ENCODE measurements at regions not wholly inside any gene's neighbourhood (a gene's known extent, or its start where the extent isn't known, plus 50 kb on each side); places are given as distances from the start of the nearest gene placed in this dataset.
A peak's percentile ranks its signal among the peaks of the same experiment; 100 is the strongest.

DNA sequence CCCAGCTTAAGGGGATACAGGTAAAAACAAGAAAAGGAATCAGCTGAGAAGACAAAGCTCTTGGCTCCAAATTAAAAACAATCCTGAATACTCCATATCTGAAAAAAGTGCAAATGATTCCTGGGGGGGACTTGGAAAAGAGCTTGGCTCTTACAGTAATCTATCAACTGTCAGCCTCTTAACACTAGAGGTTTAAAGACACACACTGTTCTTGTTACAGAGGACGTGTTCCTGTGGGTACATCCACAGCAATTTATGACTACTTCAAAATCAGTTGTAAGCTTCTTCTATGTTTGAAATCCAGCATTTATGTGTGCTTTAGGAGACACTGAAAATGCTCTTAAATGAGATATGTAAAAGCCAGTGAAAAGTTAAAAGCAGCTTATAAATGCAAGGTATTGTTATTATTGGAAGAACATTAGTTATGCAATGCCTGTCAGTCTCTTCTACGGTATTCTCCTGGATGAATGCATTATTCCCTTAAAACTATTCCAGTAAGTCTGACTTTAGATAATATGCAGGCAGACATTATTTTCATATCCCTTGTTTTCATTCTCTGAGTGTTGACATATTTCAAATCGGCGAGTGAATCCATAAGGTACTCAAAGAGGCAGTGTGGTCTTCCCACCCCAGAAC, 408.4 kb upstream of the ADAMTS9 start:
- DNase-seq, result no peak
- TF ChIP-seq GATA1 (IDR thresholded peaks at IDR 0.05; ENCODE audit: low read depth, low read length) (no peak), POLR2A (IDR thresholded peaks at IDR 0.05; ENCODE audit: low read length) (no peak)

DNA sequence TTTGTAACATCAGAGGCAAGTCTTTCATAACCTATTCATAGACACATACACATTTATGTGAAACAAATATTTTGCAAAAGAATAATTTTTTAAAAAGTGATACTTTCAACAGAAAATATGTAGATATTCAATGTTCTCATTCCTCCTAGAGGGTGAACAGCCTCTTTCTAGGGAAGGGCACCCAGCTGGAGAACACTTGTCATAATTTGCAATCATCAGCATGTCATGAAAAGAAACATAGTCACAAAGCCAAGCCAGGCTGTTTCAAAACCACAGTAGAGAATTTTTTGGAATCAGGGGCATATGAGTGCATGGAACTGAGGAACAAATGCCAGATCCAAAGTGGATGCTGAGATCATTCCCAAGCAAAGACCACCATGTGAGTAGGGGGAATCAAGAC, 406.9 kb upstream of the ADAMTS9 start:
- DNase-seq, result no peak

DNA sequence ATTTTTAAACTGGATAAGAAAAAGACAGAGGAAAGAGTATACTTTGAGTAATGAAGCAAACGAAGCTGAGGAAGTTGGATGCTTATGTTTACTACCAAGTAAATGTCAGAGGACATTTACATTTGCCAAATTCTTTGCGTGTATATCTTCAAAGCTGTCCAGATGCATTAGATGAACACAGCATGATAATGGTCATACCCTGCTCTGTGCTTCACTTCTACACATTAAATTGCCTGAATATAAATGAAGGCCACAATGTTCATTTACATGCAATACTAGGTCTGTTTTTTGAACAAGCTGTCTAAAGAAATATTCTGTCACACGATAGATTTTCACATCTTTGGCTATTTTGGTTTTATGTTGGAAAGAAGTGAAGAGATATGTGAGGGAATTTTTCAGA, 405.8 kb upstream of the ADAMTS9 start:
- no peak for DNase-seq
- TF ChIP-seq GATA1 (IDR thresholded peaks at IDR 0.05; ENCODE audit: low read depth, low read length) (no peak), POLR2A (IDR thresholded peaks at IDR 0.05; ENCODE audit: low read length) (no peak)

More for the DNA sequence above, 406.9 kb upstream of the ADAMTS9 start:
- no peak for TF ChIP-seq POLR2A (IDR thresholded peaks at IDR 0.05; ENCODE audit: low read length)
- TF ChIP-seq GATA1 (IDR thresholded peaks at IDR 0.05; ENCODE audit: low read depth, low read length), result no peak

DNA sequence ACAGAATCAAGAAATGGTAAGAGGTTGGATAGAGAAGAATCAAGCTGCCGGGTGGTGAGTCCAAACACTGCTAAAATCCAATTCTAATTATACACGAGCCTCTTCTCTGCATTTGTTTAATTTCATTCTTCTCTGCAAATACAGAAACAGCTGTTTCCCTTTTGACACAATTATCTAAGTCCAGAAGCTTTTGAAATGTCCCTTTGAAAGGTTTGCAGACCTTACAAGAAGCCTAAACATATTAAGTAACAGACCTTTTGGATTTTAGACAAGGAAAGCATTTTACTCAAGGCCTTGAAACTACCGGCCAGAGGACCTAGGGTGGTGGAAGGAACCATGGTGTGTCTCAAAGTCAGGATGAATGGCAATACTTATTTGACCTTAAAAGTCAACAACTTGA, 403.8 kb upstream of the ADAMTS9 start:
- no peak for TF ChIP-seq GATA1 (IDR thresholded peaks at IDR 0.05; ENCODE audit: low read depth, low read length)
- TF ChIP-seq POLR2A (IDR thresholded peaks at IDR 0.05; ENCODE audit: low read length), result no peak
- DNase-seq, result no peak

DNA sequence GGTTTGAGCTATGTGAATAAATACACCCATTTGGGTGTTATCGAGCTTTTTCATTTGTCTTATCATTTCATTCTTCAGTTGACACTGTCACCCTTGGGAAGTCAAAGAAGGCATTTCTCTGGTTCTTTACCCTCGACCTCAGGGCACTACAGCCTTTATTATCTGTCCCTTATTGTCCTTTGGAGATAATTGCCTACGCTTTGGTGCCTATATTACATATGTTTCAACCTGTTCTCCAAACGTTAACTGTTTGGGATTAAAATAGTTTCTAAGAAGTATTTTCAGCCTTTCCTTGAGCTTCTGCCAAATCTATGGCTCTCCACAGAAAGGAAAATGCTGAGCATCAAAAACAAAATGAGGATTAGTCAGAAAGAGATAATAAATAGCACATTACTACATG, 395.4 kb upstream of the ADAMTS9 start:
- DNase-seq, result peak in 1 of 2 experiments; percentile 4
- TF ChIP-seq GATA1 (IDR thresholded peaks at IDR 0.05; ENCODE audit: low read depth, low read length) (no peak), POLR2A (IDR thresholded peaks at IDR 0.05; ENCODE audit: low read length) (no peak)

DNA sequence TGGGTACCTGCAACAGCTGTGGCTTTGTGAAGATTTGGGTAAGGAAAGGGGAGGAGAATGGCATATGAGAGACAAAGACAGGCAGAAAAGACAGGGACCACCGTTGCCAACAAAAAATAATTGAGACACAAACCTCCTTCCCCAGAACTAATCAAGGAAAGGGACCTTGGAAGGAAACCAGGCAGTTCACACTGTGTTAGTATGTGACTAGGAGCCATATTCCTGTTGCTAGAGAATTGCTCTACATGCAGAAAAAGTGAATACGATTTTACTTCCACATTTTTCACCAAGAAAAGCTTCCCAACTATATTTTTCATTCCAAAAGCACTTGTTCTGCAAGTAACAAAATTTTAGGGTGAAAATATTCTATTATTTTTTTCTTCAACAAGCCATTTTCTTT, 393.7 kb upstream of the ADAMTS9 start:
- TF ChIP-seq GATA1 (IDR thresholded peaks at IDR 0.05; ENCODE audit: low read depth, low read length) (no peak), POLR2A (IDR thresholded peaks at IDR 0.05; ENCODE audit: low read length) (no peak)
- DNase-seq, result no peak

DNA sequence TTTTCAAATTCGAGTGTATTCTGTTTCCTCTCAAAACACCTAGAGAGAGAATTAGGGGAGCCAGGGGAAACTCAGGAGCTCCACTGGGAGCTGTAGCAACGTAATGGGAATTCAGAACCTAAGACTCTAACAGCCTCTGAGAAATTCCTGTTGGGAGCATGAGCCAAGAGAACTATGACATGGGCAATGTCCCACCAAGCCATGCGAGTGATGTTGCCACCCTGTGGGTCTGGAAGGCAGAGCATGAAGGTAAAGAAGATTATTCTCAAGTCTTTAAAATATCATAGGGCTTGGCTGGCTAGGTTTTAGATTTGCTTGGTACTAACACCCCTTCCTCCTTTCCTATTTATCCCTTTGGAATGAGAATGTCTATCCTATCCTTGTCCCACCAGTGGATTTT, 392.6 kb upstream of the ADAMTS9 start:
- TF ChIP-seq GATA1 (IDR thresholded peaks at IDR 0.05; ENCODE audit: low read depth, low read length), result no peak
- no peak for TF ChIP-seq POLR2A (IDR thresholded peaks at IDR 0.05; ENCODE audit: low read length)
- DNase-seq, result no peak

DNA sequence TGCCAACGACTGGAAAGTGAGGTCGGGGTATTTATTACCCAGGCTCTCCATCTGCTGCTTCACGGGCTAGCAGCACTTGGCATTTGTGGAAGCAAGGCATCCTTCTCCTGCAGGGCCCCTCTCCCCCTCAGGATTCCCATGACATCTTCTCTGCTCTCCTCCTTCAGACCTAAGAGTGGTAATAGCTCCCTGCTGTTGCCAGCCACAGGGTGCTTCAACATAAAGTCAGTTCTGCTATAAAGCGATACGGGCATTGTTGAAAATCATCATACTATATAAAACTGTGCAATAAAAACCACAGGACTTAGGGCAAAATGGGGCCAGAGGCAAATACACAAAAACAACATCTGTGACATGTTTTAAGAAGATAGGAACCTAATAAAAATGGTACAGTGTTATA, 391.8 kb upstream of the ADAMTS9 start:
- TF ChIP-seq POLR2A (IDR thresholded peaks at IDR 0.05; ENCODE audit: low read length) (no peak), GATA1 (IDR thresholded peaks at IDR 0.05; ENCODE audit: low read depth, low read length) (no peak)
- no peak for DNase-seq

DNA sequence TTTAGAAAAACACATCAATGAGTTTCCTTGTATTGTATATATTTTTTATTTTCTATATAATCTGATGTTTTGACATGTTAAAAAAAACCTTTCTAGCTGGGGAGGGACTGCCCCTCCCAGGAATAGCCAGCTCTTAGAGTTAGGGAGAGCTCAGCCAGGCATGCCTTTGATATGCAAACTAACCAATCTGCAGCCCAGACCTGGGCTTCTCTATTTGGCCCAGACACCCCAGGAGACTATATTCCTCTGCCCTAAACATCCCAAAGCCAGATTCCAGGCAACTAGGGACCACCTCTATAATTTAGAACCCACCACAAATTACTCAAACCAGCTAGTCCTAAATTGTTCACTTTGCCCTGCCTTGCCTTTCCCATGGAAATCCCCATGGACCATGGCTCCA, 390.9 kb upstream of the ADAMTS9 start:
- no peak for TF ChIP-seq GATA1 (IDR thresholded peaks at IDR 0.05; ENCODE audit: low read depth, low read length)
- no peak for TF ChIP-seq POLR2A (IDR thresholded peaks at IDR 0.05; ENCODE audit: low read length)
- no peak for DNase-seq

DNA sequence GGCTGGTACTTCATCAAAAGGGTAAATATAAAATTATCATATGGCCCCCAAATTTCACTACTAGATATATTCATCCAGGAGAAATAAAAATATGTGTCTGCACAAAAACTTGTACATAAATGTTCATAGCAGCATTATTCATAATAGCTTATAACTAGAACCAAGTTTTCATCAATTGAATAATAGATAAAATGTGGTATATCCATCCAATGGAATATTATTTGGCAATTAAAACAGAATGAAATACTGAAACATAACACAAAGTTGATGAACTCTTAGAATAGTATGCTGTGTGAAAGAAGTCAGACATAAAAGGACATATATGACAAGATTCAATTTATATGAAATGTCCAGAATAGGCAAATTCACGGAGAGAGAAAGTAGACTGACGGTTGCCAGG, 389.3 kb upstream of the ADAMTS9 start:
- TF ChIP-seq GATA1 (IDR thresholded peaks at IDR 0.05; ENCODE audit: low read depth, low read length) (no peak), POLR2A (IDR thresholded peaks at IDR 0.05; ENCODE audit: low read length) (no peak)
- DNase-seq, result no peak

DNA sequence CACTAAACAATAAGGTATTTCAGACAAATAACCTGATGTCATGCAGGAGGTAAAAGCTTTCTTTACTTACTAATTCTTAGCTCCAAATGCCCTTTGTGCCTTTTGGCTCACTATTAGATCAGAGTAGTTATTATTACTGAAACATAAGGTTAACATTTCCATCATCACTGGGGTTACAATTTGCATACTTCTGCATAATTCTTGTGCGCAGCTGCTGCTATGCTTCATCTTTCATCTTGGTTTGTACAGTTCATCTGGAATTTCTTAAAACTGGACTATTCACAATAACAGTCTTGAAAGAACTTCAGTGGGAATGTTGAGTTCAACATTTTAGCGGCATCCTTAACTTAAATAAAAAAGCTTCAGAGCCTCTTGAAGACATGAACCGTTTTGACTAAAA, 383.2 kb upstream of the ADAMTS9 start:
- DNase-seq, result no peak
- no peak for TF ChIP-seq POLR2A (IDR thresholded peaks at IDR 0.05; ENCODE audit: low read length)
- TF ChIP-seq GATA1 (IDR thresholded peaks at IDR 0.05; ENCODE audit: low read depth, low read length), result no peak

DNA sequence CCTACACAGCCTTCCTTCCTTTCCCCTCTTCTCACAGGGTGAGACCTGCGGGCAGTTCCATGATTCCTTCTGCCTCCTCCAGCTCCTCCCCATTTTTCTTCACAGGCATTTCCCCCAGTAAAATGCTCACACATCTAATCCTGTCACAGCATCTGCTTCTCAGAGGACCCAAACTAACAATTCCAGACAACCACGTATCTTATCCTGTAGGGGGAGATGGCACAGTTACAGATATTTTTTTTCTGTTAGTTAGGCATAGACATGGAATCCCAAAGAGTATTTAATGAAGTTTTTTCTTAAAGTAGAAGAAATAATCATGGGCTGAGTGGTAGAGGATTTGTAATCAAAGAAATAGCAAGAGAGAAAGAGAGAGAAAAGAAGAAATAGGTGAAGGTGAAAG, 373.1 kb upstream of the ADAMTS9 start:
- no peak for DNase-seq
- TF ChIP-seq GATA1 (IDR thresholded peaks at IDR 0.05; ENCODE audit: low read depth, low read length) (no peak), POLR2A (IDR thresholded peaks at IDR 0.05; ENCODE audit: low read length) (no peak)

DNA sequence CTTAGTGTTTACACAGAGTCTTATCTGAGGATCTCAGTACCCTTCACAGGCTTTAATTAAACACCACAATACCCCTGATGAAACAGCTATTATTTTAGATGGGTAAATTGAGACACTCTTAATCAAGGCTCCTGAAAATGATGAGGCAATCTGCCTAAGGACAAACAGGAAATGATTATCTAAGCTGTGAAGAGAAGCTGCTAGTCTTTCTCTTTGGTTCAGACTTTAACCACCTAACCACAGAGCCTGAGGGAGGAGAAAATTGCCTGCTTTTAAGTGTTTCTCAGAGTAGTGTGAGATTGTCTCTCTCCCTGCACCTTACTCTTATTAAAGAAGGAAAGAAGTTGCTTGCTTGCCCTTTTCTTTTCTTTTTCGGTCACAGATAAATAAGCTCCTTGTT, 364.3 kb upstream of the ADAMTS9 start:
- TF ChIP-seq GATA1 (IDR thresholded peaks at IDR 0.05; ENCODE audit: low read depth, low read length) (no peak), POLR2A (IDR thresholded peaks at IDR 0.05; ENCODE audit: low read length) (no peak)
- no peak for DNase-seq

DNA sequence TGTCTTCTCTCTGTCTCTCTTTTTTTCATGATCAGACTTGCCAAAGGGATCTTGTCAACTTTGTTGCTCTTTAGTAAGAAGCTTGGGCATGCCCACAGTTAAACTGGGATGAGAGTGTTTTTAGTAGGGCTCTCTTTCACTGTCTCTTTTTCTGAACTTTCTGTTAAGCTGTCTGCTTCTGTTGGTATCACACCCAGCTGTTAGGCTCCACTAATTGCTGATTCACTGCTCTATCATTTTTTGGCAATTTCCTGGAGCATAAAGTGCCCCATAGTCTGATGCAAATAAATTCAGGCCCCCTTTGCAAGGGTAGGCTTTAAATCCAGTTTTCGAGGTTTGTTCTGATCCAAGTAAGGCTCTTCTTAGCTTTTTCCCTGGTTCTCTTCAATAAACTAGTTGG, 360.4 kb upstream of the ADAMTS9 start:
- TF ChIP-seq POLR2A (IDR thresholded peaks at IDR 0.05; ENCODE audit: low read length) (no peak), GATA1 (IDR thresholded peaks at IDR 0.05; ENCODE audit: low read depth, low read length) (no peak)
- peak; percentile 46 to 63 for DNase-seq

DNA sequence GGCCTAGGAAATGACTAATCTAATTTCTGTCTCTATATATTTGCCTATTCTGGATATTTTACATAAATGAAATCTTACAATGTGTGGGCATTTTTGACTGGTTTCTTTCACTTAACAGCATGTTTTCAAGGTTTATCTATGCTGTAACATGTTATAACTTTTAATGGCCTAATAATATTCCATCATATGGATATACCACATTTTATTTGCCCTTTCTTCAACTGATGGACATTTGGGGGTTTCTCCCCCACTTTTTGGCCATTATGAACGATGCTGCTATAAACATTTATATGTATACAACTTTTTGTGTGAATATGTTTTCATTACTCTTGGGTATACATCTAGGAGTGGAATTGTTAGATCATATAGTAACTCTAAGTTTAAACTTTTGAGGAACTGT, 357.3 kb upstream of the ADAMTS9 start:
- DNase-seq, result no peak
- TF ChIP-seq GATA1 (IDR thresholded peaks at IDR 0.05; ENCODE audit: low read depth, low read length) (no peak), POLR2A (IDR thresholded peaks at IDR 0.05; ENCODE audit: low read length) (no peak)

DNA sequence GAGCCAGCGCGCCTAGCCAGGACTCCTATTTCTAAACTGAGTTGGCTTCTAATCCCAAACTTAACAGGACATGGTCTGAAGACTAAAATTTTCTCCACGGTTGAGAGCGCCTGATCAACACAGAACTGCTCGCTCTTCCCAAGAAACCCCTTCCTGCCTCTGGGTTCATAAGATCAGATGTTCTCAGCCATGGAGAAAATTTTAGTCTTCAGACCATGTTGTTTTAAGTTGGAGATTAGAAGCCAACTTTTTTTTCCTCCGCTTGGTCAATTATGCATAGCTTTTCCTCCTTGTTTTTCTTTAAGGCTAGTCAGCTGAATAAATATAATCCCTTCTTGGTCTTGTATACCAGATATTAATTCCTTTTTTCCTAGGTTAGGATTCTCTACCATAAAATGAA, 356.6 kb upstream of the ADAMTS9 start:
- TF ChIP-seq GATA1 (IDR thresholded peaks at IDR 0.05; ENCODE audit: low read depth, low read length), result no peak
- no peak for TF ChIP-seq POLR2A (IDR thresholded peaks at IDR 0.05; ENCODE audit: low read length)
- DNase-seq, result no peak
